Fibroblast of peridontal ligament (primary cell): ENCODE measurements at regions not wholly inside any gene's neighbourhood (a gene's known extent, or its start where the extent isn't known, plus 50 kb on each side); places are given as distances from the start of the nearest gene placed in this dataset.
"Not testable (repeated sequence)": the region's sequence is repeated elsewhere in the genome, so short reads cannot be mapped to it uniquely, and the experiment has no call there.

Source experiments
- DNase-seq: peaks from one replicate; pipeline ENCODE4 v3.0.0-alpha.2; 2010; ENCODE audit errors: extremely low read depth

DNA sequence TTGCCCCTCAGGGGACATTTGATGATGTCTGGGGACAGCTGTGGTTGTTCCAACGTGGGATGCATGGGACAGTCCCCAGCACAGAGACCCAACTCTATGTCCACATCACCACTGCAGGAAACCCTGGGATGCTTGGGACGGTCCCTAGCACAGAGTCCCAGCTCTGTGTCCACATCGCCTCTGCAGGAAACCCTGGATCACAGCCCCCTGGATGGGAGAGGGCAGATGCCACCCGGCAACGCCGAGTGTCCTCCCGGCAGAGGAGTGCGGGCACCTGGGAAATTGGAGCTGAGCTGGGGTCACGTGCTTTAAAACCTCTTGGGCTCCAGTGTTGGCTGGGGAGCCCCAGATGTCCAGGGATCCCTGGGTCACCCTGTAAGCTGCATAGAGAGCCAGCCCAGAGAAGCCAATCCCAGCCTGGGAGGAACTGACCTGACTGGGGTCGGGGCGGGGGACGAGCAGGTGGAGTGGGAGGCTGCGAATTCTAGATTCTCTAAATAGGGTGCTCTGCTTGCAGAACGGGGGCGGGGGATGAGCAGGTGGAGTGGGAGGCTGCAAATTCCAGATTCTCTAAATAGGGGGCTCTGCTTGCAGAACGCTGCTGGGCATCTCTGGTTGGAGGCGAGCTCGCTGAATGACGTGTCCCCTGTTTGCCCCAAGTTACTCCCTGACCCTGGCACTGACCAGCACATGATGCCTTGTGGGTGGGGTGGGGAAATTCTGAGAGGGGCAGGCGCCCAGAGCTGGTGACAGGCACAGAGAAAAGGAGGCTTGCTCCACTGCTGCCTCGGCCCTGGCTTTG is 1197.8 kb downstream of the BRD1 start:
- no peak for DNase-seq

DNA sequence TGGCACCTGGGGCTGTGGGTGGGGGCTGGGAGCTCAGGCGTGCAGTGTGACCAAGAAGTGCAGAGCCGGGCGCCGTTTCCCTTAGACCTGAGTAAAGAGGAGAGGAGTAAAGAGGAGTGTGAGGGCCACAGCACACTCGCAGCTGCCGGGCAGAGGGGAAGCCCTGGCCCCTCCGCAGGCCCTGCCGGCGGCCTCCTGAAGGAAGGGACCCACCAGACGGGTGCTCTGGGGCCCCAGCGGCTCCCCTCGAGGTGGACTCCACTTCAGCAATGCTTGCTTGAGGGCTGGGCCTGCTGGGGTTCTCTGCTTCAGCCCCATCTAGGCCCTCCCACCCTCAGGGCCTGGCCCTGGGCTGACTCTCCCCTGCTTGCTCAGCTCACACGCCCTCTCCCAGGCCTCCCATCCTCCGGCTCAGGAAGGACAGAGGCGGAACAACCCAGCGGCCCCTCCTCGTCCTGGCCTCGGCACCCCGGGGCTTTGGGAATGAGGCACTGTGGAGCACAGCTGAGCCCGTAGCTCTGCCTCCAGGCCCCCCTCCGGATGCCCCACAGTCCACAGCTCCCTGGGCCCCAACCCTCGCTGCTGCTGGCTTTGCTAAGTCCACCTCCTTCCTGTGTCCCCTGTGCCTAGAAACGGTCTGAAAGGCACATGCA is 1198.7 kb downstream of the BRD1 start:
- no peak for DNase-seq

DNA sequence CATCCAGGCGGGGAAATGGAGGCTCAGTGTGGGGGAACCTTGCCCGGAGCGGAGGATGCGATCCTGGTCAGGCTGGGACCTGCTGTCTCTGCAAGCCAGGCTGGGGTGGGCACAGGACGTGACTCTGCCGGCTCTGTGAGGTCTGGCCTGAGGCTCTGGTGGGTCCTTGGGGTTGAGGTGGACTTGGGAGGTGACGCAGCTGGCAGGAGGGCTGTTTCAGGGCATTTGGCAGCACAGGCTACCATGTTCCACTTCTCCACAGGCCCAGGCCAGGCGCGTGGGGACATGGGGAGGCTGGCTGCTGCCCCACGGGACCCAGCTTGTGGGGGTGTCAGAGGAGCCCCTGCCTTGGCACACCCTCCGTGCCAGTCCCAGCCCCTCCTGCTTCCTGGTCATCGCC is 1199.7 kb downstream of the BRD1 start:
- DNase-seq = no peak

GRCh38 chr22:48627203-48627602 is 1200.5 kb downstream of the BRD1 start:
- no peak for DNase-seq

DNA sequence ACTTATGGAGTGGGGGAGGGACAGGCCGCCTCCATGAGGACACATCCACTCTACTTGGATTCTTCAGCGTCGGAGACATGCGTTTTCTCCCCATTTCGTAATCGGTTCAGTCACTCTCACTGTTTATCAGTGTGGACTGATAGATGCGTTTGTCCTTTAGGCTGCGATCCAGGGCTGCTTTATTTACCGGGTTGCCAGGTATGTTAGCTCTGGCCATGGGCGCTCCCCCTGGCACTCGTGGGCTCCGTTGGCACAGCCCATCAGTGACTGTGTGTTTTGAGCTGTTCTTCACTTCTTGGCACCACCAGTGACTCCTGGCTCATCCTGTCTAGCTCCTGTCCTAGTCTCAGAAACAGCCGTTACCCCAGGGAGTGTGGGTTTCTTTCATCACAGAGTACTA is 1203.3 kb downstream of the BRD1 start:
- no peak for DNase-seq

DNA sequence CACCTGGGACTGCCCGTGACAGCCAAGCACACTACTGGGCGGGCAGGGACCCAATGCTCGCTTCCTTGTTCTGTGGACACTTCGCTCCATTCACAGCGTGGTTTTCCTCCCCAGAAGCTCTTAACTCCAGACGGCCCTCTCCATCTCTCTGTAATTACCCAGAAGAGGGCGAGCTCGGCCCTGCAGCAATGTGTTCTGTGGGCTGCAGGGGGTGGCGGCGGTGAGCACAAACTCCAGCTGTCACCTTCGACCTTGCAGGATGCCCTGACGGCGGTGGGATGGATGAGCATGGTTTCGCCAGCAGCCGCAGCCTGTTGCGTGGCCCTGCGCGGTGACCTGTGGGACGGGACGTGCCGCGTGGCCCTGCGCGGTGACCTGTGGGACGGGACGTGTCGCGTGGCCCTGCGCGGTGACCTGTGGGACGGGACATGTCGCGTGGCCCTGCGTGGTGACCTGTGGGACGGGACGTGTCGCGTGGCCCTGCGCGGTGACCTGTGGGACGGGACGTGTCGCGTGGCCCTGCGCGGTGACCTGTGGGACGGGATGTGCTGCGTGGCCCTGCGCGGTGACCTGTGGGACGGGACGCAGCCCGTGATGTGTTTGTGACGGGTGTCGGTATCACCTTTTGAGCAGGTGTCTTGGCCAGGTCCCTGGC is 1204.7 kb downstream of the BRD1 start:
- DNase-seq = no peak

GRCh38 chr22:48621085-48621484 is 1206.6 kb downstream of the BRD1 start:
- DNase-seq = no peak

- not testable (repeated sequence) for DNase-seq
Measured at GRCh38 chr22:48620460-48620859, 1207.2 kb downstream of the BRD1 start.

GRCh38 chr22:48619721-48620120 is 1208.0 kb downstream of the BRD1 start:
- no peak for DNase-seq

DNA sequence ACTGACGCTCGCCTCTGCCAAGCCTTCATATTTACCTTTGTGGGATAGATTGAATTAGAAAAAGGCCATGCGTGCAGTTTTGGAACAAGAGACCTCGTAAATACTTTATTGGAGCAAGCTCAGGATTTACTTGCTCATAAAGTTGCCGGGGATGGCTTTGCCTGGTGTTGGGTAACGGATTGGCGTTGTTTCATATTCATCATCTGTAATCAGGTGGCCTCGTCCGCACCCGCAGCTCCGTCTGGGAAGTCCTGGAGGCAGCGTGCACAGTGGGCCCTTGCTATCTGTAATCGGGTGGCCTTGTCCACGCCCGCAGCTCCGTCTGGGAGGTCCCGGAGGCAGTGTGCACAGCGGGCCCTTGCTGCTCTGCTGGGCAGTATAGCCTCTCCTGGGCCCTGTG is 1209.3 kb downstream of the BRD1 start:
- no peak for DNase-seq

- no peak for DNase-seq
Measured at GRCh38 chr22:48616656-48617055, 1211.0 kb downstream of the BRD1 start.

GRCh38 chr22:48615171-48616008 is 1212.3 kb downstream of the BRD1 start:
- no peak for DNase-seq

DNA sequence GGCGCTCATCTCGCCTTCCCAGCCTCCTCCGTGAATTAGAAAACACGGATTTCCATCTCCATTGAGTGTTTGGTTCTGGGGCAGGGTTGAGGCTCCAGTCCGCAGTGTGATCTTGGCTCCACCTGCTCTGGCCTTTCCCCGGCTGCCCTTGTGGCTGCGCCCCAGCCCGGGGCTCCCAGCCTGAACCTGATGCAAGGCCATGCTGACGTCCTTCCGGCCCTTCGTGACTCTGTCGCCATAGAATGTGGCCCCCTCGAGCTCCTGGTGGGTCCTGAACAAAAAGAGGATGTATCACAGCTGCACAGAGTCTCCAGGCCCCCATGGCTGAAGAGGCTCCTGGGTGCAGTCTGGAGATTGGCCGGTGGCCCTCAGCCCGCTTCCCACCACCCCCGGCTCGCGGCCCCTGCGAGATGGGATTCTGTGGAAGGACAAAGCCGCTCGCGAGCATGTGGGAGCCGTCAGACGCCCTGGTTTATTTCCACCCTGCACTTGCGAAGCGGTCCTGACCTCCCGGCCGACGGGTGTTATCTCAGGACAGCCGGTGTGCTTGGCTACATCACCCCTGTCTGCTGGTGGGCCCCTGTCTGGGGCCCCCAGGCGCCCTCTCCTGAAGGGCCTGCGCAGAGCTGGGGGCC is 1214.0 kb downstream of the BRD1 start:
- DNase-seq = no peak

DNA sequence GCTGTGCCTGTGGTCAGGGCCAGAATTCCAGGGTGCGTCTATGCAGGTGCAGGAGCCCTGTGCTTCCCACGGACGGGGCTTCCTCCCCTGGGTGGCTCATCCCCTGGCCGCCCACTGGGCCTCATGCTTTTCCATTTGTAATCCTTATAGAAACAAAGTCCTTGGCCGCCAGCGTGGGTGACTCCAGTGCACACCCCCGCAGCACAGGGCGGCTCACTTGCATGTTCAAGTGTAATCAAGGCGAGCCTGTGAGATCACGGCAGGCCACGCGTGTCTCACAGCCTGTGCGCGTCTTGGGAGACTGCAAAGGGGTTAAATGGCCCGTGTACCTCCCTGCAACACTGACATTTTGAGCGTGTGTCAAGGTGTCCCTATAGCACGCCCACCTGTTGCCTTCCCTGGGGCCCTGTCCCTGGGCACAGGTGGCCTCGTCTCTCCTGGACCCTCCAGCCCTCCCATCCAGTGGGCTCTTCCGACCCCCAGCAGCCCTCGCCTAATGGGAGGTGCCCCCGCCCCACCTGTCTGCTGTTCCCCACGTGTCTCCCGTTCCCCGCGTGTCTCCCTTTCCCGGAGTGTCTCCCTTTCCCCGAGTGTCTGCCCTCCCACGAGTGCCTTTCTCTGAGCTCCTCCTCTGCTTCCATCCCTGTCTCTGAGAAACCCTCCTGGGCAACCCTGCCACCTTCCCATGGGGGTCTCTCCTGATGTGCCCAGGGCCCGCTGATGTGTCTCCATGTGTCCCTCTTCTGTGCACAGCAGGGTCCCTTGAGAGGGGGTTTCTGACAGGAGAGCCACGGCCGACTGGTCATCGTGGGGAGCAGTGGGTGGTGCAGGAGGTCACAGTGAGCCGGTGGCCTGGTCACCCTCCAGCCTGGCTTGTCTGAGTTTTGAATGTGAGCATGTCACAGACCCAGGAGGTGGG is 1215.3 kb downstream of the BRD1 start:
- DNase-seq = no peak

DNA sequence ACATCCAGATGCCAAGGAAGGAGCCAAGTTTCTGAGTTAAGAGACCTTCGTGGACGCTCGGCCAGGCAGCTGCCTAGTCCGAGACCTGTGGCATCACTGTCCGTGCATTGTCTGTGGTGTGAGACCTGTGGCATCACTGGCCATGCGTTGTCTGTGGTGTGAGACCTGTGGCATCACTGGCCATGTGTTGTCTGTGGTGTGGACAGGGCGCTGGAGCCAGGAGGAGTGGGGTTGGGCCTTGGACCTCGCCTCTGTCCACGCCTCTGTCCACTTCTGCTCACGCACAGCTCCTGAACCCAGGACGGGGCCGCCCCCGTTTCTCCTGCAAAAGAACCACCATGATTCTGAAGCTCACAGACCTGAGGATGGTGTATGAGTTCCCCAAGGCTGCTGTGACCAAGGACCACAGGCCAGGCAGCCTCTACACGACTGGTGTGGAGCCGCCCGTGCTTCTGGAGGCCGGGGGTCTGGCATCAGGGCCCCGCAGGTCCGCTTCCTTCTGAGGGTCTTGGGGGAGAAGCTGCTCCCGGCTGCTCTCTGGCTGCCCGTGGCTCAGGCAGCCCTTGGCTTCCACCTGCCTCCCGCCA is 1218.3 kb downstream of the BRD1 start:
- DNase-seq = no peak

- DNase-seq = no peak
Measured at GRCh38 chr22:48607901-48608662, 1219.6 kb downstream of the BRD1 start.

DNA sequence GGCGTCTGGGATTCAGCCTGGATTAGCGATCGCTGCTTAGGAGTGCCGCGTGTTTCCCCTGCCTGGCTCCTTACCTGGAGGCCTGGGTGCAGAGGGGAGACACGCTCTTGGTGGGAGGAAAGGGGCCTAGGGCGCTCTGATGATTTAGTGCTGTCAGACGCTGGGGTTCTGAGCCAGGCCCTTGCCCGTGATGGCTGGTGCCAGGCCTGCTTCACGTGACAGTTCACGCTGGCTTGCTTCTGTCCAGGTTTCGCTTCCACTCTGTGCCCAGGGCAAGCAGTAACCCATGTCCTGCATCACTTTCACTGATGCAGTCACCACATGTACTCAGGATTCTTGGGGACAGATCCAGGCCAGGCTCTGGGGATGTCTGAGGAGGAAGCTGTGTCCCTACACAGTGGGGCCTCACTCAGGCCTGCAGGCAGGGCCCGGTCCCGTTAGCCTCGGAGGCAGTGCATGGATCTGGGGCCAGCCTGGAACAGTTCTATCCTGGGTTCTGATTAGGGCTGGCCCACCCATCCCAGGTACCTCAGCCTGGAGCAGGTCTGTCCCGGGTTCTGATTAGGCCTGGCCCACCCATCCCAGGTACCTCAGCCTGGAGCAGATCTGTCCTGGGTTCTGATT is 1220.9 kb downstream of the BRD1 start:
- DNase-seq = no peak

- no peak for DNase-seq
Measured at GRCh38 chr22:48605856-48606481, 1221.7 kb downstream of the BRD1 start.
